Liver (tissue), 7 donors: ENCODE measurements at regions not wholly inside any gene's neighbourhood (a gene's known extent, or its start where the extent isn't known, plus 50 kb on each side); places are given as distances from the start of the nearest gene placed in this dataset.
"Not testable (repeated sequence)": the region's sequence is repeated elsewhere in the genome, so short reads cannot be mapped to it uniquely, and the experiment has no call there.

Experiments
- DNase-seq: peaks from one replicate; pipeline ENCODE4 v3.0.0-alpha.2; 2017; ENCODE audit warnings: low spot score
- H3K27ac ChIP-seq, 2 donors: one replicate each; pipeline ENCODE4 v1.7.0; 2013; ENCODE audit warnings: inconsistent platforms in 2 of 2, low read length in 2 of 2, control low read depth in 1 of 2, low read depth in 1 of 2, mild to moderate bottlenecking in 1 of 2
- H3K27me3 ChIP-seq, 4 donors: one replicate each; pipeline versions ENCODE4 v1.6.1 to v1.7.0; 2013; ENCODE audit warnings: low read length in 3 of 4, inconsistent platforms in 1 of 4, mild to moderate bottlenecking in 1 of 4, moderate library complexity in 1 of 4; ENCODE audit not compliant: control insufficient read depth in 4 of 4, insufficient read depth in 4 of 4
- H3K36me3 ChIP-seq, 4 donors: one replicate each; pipeline versions ENCODE4 v1.6.1 to v1.7.0; 2013; ENCODE audit warnings: low read length in 3 of 4, mild to moderate bottlenecking in 3 of 4, low read depth in 1 of 4, moderate library complexity in 1 of 4; ENCODE audit not compliant: control insufficient read depth in 4 of 4, insufficient read depth in 3 of 4
- H3K4me1 ChIP-seq, 4 donors: one replicate each; pipeline versions ENCODE4 v1.6.1 to v1.7.0; 2013; ENCODE audit warnings: low read length in 3 of 4, mild to moderate bottlenecking in 3 of 4, moderate library complexity in 1 of 4; ENCODE audit not compliant: control insufficient read depth in 4 of 4, insufficient read depth in 4 of 4
- H3K4me3 ChIP-seq, 3 donors: one replicate each; pipeline versions ENCODE4 v1.6.1 to v1.7.0; 2013; ENCODE audit warnings: low read length in 3 of 3, control low read depth in 1 of 3, low read depth in 1 of 3, mild to moderate bottlenecking in 1 of 3
- H3K9ac ChIP-seq, 2 donors: one replicate each; pipeline ENCODE4 v1.7.0; 2013; ENCODE audit warnings: low read length in 2 of 2, mild to moderate bottlenecking in 2 of 2, moderate library complexity in 2 of 2, control low read depth in 1 of 2, low read depth in 1 of 2
- H3K9me3 ChIP-seq, 4 donors: one replicate each; pipeline versions ENCODE4 v1.6.1 to v1.7.0; 2013; ENCODE audit warnings: low read length in 3 of 4; ENCODE audit not compliant: control insufficient read depth in 4 of 4
- FOXA1 ChIP-seq: IDR thresholded peaks from 2 replicates; pipeline ENCODE4 v1.6.1; 2016; ENCODE audit warnings: antibody characterized with exemption
- JUND ChIP-seq, 2 donors: IDR thresholded peaks; 2 replicates each; pipeline ENCODE4 v1.6.1; 2016; ENCODE audit warnings: antibody characterized with exemption in 2 of 2
- MAX ChIP-seq: IDR thresholded peaks from 2 replicates; pipeline ENCODE4 v1.6.1; 2016; ENCODE audit warnings: antibody characterized with exemption
- RAD21 ChIP-seq, 2 donors: IDR thresholded peaks; 2 replicates each; pipeline ENCODE4 v1.6.1; 2016; ENCODE audit warnings: antibody characterized with exemption in 2 of 2, mild to moderate bottlenecking in 2 of 2
- REST ChIP-seq: IDR thresholded peaks from 2 replicates; pipeline ENCODE4 v1.6.1; 2016; ENCODE audit warnings: antibody characterized with exemption, mild to moderate bottlenecking
- TAF1 ChIP-seq: conservative IDR thresholded peaks from 2 replicates; pipeline ENCODE4 v1.6.1; 2016; ENCODE audit warnings: antibody characterized with exemption, mild to moderate bottlenecking
- ZBTB33 ChIP-seq: IDR thresholded peaks from 2 replicates; pipeline ENCODE4 v1.6.1; 2016; ENCODE audit warnings: antibody characterized with exemption
- WGBS: extraction: QIAGEN DNeasy Blood & Tissue Kit; methylation state at CpG from one replicate; pipeline ENCODE4 v1.1.7; 2013; 5-methylcytosine and 5-hydroxymethylcytosine counted together
- donor health status: healthy.
- donor health status: healthy.
- donor health status: healthy.
- donor health status: healthy.

DNA sequence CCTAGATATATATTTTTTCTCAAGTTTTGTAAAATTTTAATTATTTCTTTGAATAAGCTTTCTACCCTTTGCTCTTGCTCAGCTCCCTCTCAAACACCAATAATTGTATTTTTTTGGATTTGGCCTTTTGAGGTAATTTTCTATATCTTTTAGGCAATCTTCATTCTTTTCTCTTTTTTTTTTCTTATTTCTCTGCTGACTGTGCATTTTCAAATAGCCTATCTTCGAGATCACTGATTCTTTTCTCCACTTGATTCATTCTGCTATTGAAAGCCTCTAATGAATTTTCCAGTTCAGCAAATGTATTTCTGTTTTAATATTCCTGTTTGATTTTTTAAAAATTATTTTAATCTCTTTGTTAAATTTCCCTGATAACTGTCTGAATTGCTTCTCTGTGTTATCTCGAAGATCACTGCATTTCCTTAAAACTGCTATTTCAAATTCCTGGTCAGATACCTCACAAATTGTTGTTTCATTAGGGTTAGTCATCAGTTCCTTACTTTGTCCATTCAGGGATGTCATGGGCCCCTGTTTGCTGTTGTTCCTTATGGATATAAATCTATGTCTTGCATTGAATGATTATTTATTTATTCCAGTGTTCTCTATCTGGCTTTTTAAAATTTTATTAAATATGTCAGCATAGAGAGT, 100.1 kb upstream of the UNC5B start:
- DNase-seq = no peak
- 50% methylated on average over 2 of the region's 2 CpGs for WGBS

DNA sequence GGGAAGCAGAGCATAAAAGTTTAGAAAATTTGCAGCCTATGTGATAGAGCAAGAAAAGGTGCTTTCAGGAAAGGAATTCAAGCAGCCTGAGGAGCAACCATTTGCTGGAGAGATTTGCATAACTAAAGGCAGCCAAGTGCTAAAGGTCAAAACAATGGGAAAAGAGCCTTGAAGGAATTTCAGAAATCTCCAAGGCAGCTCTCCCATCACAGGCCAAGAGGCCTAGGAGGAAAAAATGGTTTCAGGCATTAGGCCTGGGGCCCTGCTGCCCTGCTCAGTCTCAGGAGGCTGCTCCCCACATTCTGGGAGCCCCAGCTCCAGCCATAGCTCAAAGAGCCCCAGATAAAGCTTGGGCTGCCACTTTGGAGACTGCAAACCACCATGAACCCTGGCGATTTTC, 95.9 kb upstream of the UNC5B start:
- H3K4me3 ChIP-seq = peak overlapping the region in 1 of 3 donors; percentile 20
- H3K4me1 ChIP-seq = no peaks in the 10 kb centered on the region
- H3K27ac ChIP-seq = no peak overlapping the region
- H3K36me3 ChIP-seq = no peaks in the 10 kb centered on the region
- 60% methylated on average over 1 of the region's 1 CpG for WGBS
- no peaks in the 10 kb centered on the region for H3K27me3 ChIP-seq
- TF ChIP-seq RAD21 (IDR thresholded peaks at IDR 0.05) (no peak), ZBTB33 (no peak), REST (no peak), TAF1 (no peak), FOXA1 (no peak), JUND (IDR thresholded peaks at IDR 0.05) (no peak)
- no peak for DNase-seq
- no peak overlapping the region for H3K9ac ChIP-seq
- peaks cover 3 to 11% (median 10%) of the 10 kb centered on the region in 4 donors for H3K9me3 ChIP-seq

More for the DNA sequence above, 100.1 kb upstream of the UNC5B start:
- H3K27me3 ChIP-seq = no peaks in the 10 kb centered on the region
- no peak overlapping the region for H3K27ac ChIP-seq
- H3K9me3 ChIP-seq = peaks cover 3 to 11% (median 7%) of the 10 kb centered on the region in 4 donors
- no peak for TF ChIP-seq TAF1
- TF ChIP-seq MAX = no peak
- H3K4me3 ChIP-seq = no peak overlapping the region
- no peaks in the 10 kb centered on the region for H3K4me1 ChIP-seq
- H3K36me3 ChIP-seq = no peaks in the 10 kb centered on the region
- H3K9ac ChIP-seq = no peak overlapping the region

- H3K4me3 ChIP-seq, DNase-seq, H3K36me3 ChIP-seq, H3K4me1 ChIP-seq, H3K27ac ChIP-seq, H3K9ac ChIP-seq, H3K27me3 ChIP-seq: not testable (repeated sequence)
- peaks cover 3 to 12% (median 11%) of the 10 kb centered on the region in 4 donors for H3K9me3 ChIP-seq
- 51% methylated on average over 4 of the region's 4 CpGs for WGBS
These were observed 94.8 kb upstream of the UNC5B start for GRCh38 chr10:71117589-71117988.
